ENCODE measurements at regions not wholly inside any gene's neighbourhood (a gene's known extent, or its start where the extent isn't known, plus 50 kb on each side); places are given as distances from the start of the nearest gene placed in this dataset.

DNA sequence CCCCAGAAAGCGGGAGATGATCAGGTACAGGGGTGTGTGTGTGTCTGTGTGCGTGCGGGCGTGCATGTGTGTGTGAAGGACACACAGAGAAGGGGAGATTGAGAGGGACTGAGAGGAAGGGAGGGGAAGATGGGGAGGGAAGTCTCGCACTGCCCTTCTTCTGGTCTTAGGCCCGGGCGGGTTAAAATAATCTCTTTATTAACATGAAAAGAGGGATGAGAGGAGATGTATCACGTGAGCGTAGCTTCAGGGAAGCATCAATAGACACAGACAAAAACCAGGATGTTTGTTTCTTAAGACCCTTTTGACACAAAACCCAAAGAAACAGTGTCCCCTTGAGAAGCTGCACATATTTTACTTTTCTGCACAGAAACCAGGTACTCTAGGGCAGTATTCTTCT lies 347.3 kb downstream of the BRD1 start:
- no peak for DNase-seq (ENCODE audit: low spot score)
- TF ChIP-seq, protein P1, sequence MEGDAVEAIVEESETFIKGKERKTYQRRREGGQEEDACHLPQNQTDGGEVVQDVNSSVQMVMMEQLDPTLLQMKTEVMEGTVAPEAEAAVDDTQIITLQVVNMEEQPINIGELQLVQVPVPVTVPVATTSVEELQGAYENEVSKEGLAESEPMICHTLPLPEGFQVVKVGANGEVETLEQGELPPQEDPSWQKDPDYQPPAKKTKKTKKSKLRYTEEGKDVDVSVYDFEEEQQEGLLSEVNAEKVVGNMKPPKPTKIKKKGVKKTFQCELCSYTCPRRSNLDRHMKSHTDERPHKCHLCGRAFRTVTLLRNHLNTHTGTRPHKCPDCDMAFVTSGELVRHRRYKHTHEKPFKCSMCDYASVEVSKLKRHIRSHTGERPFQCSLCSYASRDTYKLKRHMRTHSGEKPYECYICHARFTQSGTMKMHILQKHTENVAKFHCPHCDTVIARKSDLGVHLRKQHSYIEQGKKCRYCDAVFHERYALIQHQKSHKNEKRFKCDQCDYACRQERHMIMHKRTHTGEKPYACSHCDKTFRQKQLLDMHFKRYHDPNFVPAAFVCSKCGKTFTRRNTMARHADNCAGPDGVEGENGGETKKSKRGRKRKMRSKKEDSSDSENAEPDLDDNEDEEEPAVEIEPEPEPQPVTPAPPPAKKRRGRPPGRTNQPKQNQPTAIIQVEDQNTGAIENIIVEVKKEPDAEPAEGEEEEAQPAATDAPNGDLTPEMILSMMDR (IDR thresholded peaks at IDR 0.05; ENCODE audit: extremely low read depth, missing control alignments) = no peak

DNA sequence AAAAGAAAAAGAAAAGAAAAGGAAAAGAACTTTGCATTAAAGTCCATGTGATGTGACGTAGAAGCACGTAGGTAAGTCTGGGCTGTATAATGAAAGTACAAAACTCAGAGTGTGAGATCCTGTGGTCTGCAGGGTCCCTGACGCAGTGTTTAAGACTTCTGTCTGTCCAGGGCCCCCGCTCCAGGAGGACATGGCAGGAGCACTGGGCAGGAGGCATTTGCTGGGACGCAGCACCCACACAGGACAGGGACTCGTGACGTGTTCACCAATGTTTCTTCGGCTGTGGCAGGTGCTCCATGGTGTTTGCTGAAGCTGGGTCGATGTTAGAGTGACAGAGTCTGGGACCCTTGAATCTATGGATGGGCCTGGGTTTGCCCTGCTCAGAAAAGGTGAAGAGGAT lies 348.1 kb downstream of the BRD1 start:
- DNase-seq (ENCODE audit: low spot score) = no peak
- TF ChIP-seq, protein P1 (IDR thresholded peaks at IDR 0.05; ENCODE audit: extremely low read depth, missing control alignments) = no peak

DNA sequence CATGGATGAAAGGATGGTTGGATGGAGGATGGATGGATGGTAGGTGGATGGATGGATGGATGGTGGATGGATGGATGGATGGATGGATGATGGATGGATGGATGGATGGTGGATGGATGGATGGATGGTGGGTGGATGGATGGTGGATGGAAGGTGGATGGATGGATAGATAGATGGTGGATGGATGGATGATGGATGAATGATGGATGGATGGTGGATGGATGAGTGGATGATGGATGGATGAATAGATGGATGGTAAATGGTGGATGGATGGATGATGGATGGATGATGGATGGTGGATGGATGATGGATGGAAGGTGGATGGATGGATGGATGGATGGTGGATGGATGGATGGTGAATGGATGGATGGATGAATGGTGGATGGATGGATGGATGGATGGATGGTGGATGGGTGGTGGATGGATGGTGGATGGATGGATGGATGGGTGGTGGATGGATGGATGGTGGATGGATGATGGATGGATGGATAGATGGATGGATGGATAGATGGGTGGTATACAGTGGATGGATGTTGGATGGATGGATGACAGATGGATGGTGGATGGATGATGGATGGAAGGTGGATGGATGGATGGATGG lies 350.8 kb downstream of the BRD1 start:
- no peak for DNase-seq (ENCODE audit: low spot score)
- TF ChIP-seq, protein P1 (IDR thresholded peaks at IDR 0.05; ENCODE audit: extremely low read depth, missing control alignments) = no peak

DNA sequence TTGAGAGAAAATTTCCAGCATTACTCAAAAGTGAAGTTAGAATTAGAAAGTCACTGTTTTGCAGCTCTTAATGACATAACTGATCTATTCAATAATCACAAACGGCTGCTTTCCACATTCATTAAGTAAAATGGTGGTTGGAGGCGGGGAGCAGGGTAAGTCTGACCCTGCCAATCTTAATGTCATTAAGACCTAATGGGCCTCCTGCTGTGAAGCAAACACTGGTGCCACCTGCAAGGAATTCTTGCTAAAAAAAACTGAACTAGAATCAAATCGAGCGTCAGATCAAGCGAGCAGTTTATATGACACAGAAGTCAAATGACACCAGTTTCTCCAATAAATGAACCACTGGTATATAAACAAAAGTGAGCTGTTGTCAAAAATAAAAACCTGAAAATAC lies 351.5 kb downstream of the BRD1 start:
- no peak for DNase-seq (ENCODE audit: low spot score)
- TF ChIP-seq, protein P1 (IDR thresholded peaks at IDR 0.05; ENCODE audit: extremely low read depth, missing control alignments) = no peak

DNA sequence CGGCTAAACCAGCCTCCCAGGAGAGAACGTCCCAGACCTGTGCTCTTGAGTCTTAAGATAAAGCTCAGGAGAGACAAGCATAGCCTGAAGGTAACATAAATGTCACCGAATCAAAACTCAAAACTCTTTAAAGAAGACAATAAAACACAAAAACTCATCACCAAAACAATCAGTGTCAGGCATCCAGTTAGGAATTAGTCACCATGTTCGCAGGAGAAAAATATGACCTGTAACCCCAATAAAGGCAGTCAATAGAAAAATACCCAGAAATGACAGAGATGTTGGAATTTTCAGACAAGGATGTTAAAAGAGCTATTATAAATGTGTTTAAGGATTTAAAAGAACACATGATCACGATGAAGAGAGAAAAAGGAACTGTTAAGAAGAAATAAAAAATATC lies 352.4 kb downstream of the BRD1 start:
- no peak for DNase-seq (ENCODE audit: low spot score)
- TF ChIP-seq, protein P1 (IDR thresholded peaks at IDR 0.05; ENCODE audit: extremely low read depth, missing control alignments) = no peak

DNA sequence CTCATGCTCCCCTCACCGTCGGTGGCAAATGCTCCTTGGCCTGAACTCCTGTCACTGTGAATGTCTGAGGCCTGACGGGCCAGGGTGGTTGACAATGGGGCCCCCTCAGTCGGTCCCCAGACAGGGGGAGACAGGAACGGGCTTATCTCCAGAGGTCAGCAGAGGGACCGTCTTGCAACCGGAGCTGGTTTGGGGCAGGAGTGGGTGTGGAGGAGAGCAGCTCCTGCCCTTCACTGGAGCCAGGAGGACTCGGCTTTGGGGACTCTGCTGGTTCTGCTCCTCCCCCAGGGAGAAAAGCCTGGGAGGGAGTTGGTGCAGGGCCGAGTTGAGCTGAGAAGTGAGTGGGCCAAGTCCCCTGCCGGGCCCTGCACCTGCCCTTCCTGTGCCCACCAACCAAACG lies 354.4 kb downstream of the BRD1 start:
- TF ChIP-seq, protein P1 (IDR thresholded peaks at IDR 0.05; ENCODE audit: extremely low read depth, missing control alignments) = no peak
- no peak for DNase-seq (ENCODE audit: low spot score)

DNA sequence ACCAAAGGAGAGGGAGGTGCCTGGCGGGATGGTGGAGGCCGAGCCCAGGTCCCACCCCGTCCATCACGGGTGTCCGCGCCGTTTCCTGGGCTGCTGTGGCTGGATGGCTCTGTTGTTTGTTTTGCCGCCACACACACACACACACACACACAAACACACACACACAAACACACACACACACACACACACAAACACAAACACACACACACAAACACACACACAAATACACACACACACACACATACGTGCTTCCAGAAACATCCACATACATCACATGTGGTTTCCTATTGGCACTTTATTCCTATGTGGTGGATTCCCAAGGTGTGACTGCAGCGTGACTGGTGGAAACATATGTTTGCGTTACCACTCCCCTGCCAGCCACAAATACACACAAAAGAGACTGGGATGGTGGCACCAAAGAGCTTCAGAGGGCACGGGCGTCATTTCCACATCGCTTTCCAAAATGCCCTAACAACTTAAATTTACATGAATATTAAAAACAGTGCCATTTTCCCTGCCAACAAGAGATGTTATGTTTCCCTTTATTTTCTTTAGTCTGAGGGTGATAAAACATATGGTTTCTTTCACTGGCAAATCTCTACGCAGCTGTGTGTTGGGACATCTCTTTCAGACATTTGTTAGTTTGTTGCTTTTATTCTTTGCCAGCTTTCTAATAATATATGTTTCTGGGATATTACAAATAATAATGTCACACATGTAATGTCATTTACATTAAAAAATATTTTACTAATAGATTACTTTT lies 356.8 kb downstream of the BRD1 start:
- DNase-seq (ENCODE audit: low spot score) = no peak

More for the DNA sequence above, 356.8 kb downstream of the BRD1 start:
- TF ChIP-seq, protein P1 (IDR thresholded peaks at IDR 0.05; ENCODE audit: extremely low read depth, missing control alignments) = no peak

All from GM20000 (cell line).